Right lung (tissue), 2 donors: ENCODE measurements at regions not wholly inside any gene's neighbourhood (a gene's known extent, or its start where the extent isn't known, plus 50 kb on each side); places are given as distances from the start of the nearest gene placed in this dataset.

ENCODE experiments used
- DNase-seq, 2 donors: peaks; one replicate each; pipeline ENCODE4 v3.0.0-alpha.2; 2013

GRCh38 chr9:115985657-115986056, 167.9 kb upstream of the PAPPA start:
- no peak for DNase-seq

GRCh38 chr9:115986508-115986907, 167.1 kb upstream of the PAPPA start:
- DNase-seq: no peak

DNA sequence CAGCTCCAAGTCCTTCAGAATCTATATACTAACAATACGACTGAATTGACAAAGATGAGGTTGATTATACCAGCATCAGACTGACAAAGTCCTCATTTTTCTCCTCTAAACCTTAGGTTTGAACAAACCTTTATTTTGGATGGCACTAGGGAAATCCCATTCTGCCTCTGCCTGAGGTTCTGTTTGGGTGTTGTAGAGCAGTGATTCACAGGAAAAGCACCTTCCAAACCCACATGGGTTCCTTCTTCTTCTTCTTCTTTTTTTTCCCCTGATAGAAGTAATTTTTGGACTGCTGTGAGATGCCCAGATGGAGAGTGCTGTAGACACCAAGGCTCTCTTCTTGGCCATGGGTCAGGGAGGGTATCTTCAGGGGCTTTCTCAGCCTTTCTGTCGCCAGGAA, 164.9 kb upstream of the PAPPA start:
- DNase-seq: no peak

DNA sequence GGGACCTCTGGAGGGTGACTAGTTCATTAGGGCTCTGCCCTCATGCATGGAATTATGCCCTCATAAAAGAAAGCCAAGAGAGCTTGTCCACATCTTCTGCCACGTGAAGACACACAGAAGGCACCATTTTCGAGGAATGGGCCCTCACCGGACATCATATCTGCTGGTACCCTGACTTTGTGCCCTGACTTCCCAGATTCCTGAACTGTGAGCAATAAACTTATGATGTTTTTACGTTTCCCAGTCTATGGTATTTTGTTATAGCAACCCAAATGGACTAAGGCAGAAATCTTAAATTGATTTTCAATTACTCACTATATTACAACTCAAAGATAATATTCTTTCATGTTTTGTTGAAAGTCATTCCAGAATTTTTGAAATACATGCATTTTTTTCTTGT, 163.8 kb upstream of the PAPPA start:
- DNase-seq: no peak

DNA sequence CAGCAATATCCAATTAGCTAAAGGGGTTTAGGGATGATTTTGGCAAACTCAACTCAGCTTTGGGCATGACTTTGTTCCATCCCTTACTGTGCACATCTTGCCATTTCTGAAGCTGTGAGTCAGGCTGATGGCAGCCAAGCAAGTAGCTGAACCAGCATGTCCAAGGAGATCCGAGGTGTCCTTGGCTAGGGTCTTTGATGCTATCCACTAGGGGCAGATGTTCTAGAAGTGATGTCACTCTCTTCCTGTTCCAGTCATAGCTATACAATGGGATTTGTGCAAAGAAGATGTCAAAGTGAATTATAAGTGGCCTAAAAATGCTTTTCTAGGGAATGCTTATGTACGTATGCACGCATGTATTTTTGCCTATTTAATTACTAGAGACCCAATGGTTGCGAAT, 160.8 kb upstream of the PAPPA start:
- no peak for DNase-seq

- DNase-seq: no peak
Observed at GRCh38 chr9:115997923-115998322, 155.7 kb upstream of the PAPPA start.

DNA sequence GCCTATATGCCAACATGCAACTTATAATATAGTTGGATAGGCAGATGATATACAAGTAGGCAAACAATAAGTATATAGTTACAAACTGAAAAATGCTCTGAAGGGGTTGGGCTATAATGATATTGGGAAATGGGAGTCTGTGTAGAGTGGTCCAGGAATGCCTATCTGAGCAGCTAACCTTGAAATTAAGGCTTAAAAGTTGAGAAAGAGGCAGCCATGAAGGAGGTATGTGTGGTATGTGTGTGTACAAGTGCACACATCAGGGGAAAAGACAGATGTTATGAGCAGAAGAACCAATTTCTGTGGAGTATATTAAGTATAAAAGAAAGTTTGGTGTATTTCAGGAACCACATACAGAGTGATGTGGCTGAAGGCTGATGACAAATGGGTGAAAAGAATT, 154.9 kb upstream of the PAPPA start:
- DNase-seq: no peak

- no peak for DNase-seq
Observed at GRCh38 chr9:115999498-115999897, 154.1 kb upstream of the PAPPA start.

GRCh38 chr9:116000748-116001329, 152.8 kb upstream of the PAPPA start:
- DNase-seq: no peak

DNA sequence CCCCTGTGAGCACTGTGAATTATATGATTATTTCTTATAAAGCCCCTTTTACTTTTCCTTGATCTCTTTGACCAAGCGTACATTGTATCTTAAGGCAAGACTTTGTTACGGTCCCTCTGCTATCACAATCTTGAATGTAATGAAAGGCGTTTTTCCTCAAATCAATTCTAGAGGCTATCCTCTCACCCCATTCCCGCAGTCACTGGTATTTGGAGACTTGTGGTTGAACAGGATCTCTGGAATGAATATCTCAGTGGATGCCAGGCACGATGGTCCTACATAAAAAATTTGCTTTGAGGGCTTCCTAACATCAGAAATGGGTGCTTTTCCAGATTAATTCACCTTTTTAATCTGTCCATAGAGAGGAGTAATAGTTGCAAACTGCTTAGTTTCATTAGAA, 151.4 kb upstream of the PAPPA start:
- DNase-seq: no peak

- no peak for DNase-seq
Observed at GRCh38 chr9:116002624-116003023, 151.0 kb upstream of the PAPPA start.

GRCh38 chr9:116003397-116003796, 150.2 kb upstream of the PAPPA start:
- DNase-seq: no peak

GRCh38 chr9:116005205-116005604, 148.4 kb upstream of the PAPPA start:
- DNase-seq: no peak

DNA sequence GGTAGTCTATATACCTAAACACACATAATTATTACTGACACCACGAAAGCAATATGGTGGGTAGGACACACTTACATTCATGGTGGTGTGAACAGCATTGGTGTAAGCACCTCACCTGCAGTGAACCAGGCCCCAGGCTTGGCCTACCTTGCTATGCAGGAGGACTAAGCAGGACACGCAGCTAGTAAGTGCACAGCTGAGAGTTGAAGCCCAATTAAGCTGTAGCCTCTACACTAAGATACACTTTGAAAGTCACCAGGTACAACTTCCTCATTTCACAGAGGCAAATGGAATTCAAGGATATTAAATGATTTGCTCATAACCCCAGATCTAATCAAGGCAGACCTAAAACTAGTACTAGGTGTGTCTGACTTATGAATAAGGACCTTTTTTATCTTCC, 145.8 kb upstream of the PAPPA start:
- DNase-seq: no peak

GRCh38 chr9:116008278-116008677, 145.3 kb upstream of the PAPPA start:
- no peak for DNase-seq

DNA sequence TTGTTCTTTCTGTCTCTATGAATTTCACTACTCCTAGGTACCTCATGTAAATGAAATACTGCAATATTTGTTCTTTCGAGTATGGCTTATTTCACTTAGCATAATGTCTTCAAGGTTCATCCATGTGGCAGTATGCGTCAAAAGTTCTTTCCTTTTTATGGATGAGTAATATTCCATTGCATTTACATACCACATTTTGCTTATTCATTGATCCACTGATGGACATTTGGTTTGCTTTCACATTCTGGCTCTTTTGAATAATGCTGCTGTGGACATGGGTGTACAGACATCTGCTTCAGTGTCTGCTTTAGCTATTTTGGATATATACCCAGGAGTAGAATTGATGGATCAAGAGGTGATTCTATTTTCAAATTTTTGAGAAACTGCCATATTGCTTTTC, 144.2 kb upstream of the PAPPA start:
- DNase-seq: no peak

DNA sequence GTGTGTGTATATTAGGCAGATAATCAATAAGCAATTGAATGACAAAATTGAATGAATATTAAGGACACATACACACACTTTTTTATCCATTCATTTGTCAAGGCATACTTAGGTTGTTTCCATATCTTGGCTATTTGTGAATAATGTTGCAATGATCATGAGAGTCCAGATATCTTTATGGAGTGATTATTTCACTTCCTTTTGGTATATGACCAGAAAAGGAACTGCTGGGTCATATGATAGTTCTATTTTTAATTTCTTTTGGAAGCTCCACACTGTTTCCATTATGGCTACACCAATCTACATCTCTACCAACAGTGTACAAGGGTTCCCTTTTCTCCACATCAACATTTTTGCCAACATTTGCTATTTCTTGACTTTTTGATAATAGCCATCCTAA, 137.7 kb upstream of the PAPPA start:
- no peak for DNase-seq

GRCh38 chr9:116020146-116020545, 133.4 kb upstream of the PAPPA start:
- DNase-seq: no peak

DNA sequence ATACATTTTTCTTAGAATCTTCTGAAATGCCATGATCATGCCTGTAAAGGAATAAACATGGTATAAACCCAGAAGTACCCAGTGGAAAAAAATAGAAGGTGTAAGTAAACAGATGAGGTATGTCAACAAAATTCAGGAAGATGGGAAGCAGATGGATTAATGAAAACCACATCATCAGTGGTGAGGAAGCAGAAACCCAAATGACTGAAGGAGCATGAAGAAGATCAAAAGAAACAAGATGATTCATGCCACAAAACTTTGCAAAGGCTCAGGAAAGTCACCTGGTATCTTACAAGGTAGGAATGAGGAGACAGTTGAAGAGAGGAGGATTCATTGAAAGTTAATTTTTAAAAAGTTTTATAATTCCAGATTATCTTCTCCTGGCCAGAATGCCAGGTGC, 132.8 kb upstream of the PAPPA start:
- DNase-seq: no peak

- DNase-seq: no peak
Observed at GRCh38 chr9:116027096-116027495, 126.5 kb upstream of the PAPPA start.

DNA sequence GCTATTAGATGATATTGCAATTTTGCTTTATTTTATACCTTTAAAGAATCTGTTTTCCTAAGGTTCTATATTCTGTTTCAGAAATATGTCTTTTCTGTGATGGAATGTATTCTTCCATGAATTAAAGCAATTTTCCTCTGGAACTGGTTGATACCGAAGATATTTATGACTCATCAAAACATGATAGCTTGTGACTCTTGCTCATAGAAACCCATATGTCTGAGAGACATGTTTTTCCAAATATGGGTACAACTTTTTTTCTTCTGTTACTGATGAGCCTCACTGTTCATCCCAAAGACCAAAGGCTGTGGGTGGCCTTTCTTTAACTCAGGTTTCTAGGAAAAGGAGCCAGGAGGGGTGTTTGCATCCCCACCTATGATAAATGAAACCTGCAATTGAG, 126.1 kb upstream of the PAPPA start:
- DNase-seq: no peak

- DNase-seq: no peak
Observed at GRCh38 chr9:116027951-116028350, 125.6 kb upstream of the PAPPA start.

- DNase-seq: no peak
Observed at GRCh38 chr9:116030517-116030916, 123.1 kb upstream of the PAPPA start.

DNA sequence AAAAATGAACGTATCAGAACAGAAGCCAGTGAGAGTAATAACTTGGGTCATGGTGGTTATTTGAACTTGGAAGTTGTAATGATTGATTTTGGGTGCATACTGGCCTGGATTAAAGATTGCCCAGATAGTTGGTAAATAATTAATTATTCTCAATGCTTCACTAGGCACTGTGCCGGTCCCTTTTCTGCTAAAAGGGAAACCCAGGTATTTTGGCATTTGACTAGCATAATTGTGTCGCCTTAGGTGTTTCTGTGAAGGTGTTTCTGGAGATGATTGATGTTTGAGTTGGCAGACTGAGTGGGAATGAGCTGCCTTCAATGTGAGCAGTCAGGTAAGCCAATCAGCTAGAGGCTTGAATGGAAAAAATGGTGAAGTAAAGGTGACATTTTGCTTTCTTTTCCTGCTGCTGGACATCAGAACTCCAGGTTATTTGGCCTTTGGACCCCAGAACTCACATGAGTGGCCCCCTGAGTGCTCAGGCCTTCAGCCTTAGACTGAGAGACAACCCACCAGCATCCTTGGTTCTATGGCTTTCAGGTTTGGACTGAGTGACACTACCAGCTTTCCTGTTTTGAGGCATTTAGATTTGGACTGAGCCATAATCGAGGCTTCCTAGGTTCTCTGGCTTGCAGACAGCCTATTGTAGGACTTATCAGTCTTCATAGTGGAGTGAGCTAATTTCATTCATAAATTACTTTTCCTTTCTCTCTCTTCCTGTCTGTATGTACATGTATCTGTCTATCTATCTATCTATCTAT, 120.7 kb upstream of the PAPPA start:
- no peak for DNase-seq
